GM21529 (cell line): ENCODE measurements at regions not wholly inside any gene's neighbourhood (a gene's known extent, or its start where the extent isn't known, plus 50 kb on each side); places are given as distances from the start of the nearest gene placed in this dataset.
"Not testable (repeated sequence)": the region's sequence is repeated elsewhere in the genome, so short reads cannot be mapped to it uniquely, and the experiment has no call there.

Source experiments
- ATAC-seq: cut with Tn5 transposase; IDR thresholded peaks from one replicate; pipeline ENCODE4 v1.9.1; 2021; ENCODE audit not compliant: unreplicated experiment

GRCh38 chr5:126677121-126677520 is 76.4 kb downstream of the PHAX start:
- no peak for ATAC-seq

- ATAC-seq: peak; percentile 68
These were observed 79.6 kb downstream of the PHAX start for GRCh38 chr5:126680191-126680817.

- not testable (repeated sequence) for ATAC-seq
These were observed 80.6 kb downstream of the PHAX start for GRCh38 chr5:126681314-126681713.

GRCh38 chr5:126681970-126682369 is 81.2 kb downstream of the PHAX start:
- ATAC-seq: no peak

GRCh38 chr5:126682856-126683255 is 82.1 kb downstream of the PHAX start:
- ATAC-seq: no peak

GRCh38 chr5:126683912-126684311 is 83.2 kb downstream of the PHAX start:
- no peak for ATAC-seq

- peak; percentile 39 for ATAC-seq
These were observed 84.1 kb downstream of the PHAX start for GRCh38 chr5:126684656-126685442.

- ATAC-seq: peak; percentile 82
These were observed 85.8 kb downstream of the PHAX start for GRCh38 chr5:126686451-126687126.

GRCh38 chr5:126692971-126693370 is 84.0 kb upstream of the LMNB1 start:
- ATAC-seq: no peak

- no peak for ATAC-seq
These were observed 83.1 kb upstream of the LMNB1 start for GRCh38 chr5:126693806-126694205.

GRCh38 chr5:126694403-126694802 is 82.5 kb upstream of the LMNB1 start:
- ATAC-seq: no peak

GRCh38 chr5:126695091-126695490 is 81.8 kb upstream of the LMNB1 start:
- ATAC-seq: no peak

- no peak for ATAC-seq
These were observed 69.9 kb upstream of the LMNB1 start for GRCh38 chr5:126707080-126707479.

GRCh38 chr5:126715765-126716164 is 61.2 kb upstream of the LMNB1 start:
- ATAC-seq: no peak

- ATAC-seq: no peak
These were observed 60.1 kb upstream of the LMNB1 start for GRCh38 chr5:126716861-126717260.

GRCh38 chr5:126718236-126718868 is 58.6 kb upstream of the LMNB1 start:
- ATAC-seq: no peak

- ATAC-seq: no peak
These were observed 56.6 kb upstream of the LMNB1 start for GRCh38 chr5:126720369-126720768.

GRCh38 chr5:126723643-126724042 is 53.3 kb upstream of the LMNB1 start:
- ATAC-seq: no peak
